Hepatic stellate cell (primary cell): ENCODE measurements at regions not wholly inside any gene's neighbourhood (a gene's known extent, or its start where the extent isn't known, plus 50 kb on each side); places are given as distances from the start of the nearest gene placed in this dataset.

Experiments used
- DNase-seq: peaks from one replicate; pipeline ENCODE4 v3.0.0; 2011; ENCODE audit warnings: low spot score

- DNase-seq: no peak
Measured at GRCh38 chr17:68740555-68741447, 139.6 kb upstream of the FAM20A start.

DNA sequence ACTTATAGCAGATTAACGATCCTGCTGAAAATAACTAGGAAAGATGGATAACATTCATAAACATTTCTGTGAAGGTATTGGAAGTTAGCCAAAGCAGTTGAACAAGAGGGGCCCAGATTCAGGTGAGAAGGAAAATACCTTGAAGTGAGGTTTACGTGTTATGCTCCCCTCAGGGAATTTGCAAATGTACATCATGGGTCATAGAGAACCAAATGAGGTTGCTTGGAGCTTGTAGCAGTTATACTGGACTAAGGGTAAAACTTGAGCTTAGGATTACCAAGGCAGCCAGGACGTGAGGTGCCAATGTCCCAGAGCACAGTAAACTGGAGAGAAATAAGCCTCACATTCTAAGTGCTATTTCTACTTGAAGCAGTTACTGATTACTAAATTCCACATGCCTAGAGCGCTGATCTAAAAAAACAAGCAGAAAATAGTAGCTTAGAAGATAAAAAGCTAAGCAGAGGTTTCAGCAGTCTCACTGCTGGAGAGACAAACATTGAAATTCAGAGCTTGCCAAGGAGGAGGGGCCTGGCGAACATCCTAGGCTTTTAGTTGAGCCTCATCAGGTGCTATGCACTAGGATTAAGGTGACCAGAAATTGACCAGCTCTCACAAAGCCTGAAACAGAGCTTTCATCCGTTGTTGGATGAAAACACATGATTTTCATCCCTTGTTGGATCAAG lies 136.7 kb upstream of the FAM20A start:
- no peak for DNase-seq

DNA sequence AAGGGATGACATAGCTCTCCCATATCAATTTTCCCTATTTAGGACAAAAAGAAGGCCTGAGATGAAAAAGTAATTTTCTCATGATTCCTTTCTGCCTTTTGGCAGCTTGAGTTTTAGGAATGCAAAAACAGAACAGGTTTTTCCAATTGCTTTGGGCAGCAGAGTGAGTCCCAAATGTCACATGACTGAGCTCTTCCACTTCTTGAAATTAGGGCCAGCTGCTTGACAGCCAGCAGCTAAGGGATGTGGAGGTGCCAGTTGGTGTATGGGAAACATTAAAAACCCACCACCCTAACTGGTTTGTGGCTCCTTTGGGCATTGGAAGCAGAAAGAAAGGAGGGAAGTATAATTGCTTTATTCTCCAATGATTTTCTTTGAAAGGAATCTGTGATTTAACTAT lies 133.8 kb upstream of the FAM20A start:
- DNase-seq: no peak

DNA sequence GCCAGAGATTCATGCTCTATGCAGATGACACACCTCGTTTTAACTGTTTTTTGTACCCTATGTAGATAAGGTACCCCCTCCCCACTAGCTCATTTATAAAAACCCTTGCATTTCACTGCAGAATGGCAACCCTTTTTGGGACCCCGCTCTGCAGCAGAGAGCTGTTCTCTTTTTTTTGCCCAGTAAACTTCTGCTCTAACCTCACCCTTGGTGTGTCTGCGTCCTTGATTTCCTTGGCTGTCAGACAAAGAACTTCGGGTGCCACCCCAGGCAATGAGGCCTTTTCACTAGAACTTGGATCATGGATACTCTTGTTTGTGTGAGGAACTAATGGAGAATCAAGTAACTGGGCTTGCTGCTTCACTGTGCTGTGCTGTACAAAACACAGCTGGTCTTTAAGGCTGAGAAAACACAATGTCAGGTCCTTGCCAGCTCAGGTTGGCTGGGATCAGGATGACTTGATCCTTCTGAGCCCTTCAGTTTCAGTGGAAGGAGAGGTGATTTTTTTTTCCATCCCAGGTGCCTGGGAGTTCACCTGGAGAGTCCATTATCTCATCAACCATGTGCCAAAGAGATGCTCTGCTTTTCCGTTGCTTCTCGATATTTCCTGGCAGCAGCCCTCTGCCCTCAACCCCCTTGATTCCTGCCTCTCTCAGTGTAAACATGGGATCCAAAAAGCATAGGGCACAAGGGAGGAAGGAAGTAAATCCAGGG lies 133.2 kb upstream of the FAM20A start:
- DNase-seq: no peak

- DNase-seq: no peak
Measured at GRCh38 chr17:68733241-68734176, 132.3 kb upstream of the FAM20A start.

- DNase-seq: no peak
Measured at GRCh38 chr17:68732301-68732749, 131.2 kb upstream of the FAM20A start.

GRCh38 chr17:68731465-68731864 lies 130.3 kb upstream of the FAM20A start:
- DNase-seq: no peak

- DNase-seq: no peak
Measured at GRCh38 chr17:68719431-68719830, 118.3 kb upstream of the FAM20A start.

- DNase-seq: no peak
Measured at GRCh38 chr17:68718926-68719325, 117.8 kb upstream of the FAM20A start.

GRCh38 chr17:68718465-68718864 lies 117.3 kb upstream of the FAM20A start:
- DNase-seq: no peak

GRCh38 chr17:68714676-68715075 lies 113.5 kb upstream of the FAM20A start:
- DNase-seq: no peak

DNA sequence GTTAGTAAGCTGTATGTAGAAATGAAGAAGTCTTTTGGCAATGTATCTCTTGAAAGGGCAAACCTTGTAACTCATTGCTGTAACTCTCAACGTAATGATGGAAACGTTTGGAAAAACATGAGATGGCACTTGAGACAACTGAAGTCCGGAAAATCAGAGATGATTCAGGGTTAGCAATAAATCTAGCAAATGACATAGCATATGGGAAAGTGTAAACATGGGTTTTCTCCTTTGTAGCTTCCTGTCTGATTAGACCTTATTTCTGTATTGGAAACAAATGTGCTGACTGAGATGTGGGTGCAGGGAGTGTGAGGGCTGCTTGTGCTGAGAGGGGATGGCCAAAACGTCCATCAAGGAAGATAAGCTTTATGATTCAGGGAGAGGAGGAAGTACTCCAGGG lies 110.7 kb upstream of the FAM20A start:
- no peak for DNase-seq

GRCh38 chr17:68710976-68711375 lies 109.8 kb upstream of the FAM20A start:
- DNase-seq: no peak

DNA sequence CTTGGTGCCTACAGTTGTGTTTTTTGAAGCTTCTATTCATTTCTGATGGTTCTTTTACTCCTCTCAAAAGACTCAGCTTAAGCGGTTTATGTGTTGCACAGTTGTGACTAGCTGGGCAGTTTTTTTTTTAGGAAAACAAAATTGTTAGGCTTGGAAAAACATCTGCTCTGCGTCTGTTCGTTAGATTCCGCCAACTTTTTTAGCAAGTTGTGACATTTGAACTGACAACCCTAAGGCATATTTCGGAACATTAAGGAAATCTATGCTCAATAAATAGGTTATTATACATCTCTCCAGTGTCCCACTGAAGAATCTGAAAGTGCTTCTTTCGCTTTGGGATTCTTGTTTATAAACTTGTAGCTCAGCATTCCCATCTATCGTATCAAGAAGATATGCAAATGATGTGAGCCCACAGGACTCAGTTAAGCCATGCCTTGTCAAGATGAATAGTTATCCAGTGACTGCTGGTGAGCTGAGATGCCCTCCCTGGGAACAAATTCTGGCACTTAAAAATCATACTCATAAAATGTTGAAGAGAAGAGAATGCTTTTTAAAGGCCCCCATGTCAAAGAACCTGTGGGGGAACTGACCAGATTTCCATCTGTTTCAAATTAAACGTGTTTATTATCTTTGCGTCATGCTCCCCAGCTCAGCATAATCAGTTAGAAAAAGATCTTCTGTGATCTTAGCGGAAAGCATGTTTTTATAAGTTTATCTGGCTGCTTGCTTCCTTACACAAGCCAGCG lies 109.0 kb upstream of the FAM20A start:
- peak; percentile 25 for DNase-seq

DNA sequence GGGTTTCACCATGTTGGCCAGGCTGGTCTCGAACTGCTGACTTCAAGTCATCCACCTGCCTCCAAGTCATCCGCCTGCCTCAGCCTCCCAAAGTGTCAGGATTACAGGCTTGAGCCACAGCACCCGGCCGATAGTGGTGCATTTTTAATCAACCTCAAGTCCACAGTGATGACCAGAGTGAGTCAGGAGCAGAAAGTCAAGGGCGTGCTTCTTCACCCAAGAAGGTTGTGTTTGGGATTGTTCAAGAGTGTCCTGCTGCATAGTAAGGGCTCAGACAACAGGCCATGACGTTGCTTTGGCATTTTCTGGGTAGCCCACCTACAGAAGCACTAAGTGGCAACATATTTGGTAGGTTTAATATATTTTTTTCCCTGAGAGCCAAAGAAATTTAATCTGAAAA lies 108.3 kb upstream of the FAM20A start:
- no peak for DNase-seq

DNA sequence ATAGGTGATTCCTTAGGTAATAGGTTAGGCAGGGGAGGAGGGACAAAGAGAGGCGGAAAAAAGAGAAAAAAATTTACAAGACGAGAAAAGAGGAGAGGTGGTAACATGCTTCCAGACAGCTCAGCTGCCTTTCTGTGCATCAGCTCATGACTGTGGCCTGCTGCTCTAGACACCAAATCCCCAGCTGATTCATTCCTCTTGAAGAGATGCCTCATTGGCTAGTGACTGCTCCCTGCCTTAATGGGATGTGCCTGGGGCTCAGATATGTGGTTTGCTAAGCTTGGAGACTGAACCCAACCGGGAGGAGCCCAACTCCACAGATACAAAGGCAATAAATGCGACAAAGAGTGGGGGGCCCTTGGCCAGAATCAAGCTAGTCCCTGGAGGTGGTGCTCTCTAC lies 105.9 kb upstream of the FAM20A start:
- peak; percentile 16 for DNase-seq

DNA sequence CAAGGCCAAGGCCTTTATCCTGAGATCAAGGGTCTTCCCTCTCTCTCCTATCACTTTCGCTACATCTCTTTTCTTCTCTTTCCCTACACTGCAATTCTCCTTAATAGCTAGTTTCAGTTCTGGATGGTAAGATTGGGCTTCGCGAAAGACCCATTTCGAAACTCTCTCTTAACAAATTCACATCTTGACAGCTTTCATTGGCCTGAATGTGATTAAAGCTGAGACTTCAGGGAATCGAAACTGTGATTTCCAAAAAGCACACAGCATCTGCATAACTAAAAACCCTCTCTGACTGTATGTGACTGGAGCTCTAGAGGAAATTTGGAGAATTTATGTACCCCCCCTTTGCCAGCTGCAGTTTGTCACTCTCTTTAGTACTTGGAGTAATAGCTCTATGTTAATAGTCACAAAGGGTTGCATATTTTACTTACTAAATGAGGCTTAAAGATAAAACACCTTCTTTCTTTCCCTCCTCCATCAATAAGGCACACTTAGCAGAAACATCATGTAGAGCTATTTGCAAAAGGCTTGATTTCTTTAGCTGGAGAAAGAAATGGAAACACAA lies 105.3 kb upstream of the FAM20A start:
- no peak for DNase-seq

DNA sequence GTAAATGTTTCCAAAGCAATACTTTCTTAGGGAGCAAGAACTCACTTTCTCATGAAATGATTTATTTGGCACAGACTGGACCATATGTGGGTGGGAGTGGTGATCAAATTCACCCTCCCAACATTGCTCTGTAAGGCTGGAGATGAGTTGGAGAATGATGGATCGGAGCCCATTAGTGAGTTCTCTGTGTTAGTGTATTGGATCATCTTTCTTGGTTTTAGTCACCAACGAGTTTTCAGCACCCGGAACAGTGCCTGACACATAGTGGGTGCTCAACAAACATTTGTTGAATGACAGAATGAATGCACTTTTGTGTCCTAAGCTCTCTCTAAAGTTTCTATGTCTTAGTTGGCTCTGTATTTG lies 104.5 kb upstream of the FAM20A start:
- no peak for DNase-seq

DNA sequence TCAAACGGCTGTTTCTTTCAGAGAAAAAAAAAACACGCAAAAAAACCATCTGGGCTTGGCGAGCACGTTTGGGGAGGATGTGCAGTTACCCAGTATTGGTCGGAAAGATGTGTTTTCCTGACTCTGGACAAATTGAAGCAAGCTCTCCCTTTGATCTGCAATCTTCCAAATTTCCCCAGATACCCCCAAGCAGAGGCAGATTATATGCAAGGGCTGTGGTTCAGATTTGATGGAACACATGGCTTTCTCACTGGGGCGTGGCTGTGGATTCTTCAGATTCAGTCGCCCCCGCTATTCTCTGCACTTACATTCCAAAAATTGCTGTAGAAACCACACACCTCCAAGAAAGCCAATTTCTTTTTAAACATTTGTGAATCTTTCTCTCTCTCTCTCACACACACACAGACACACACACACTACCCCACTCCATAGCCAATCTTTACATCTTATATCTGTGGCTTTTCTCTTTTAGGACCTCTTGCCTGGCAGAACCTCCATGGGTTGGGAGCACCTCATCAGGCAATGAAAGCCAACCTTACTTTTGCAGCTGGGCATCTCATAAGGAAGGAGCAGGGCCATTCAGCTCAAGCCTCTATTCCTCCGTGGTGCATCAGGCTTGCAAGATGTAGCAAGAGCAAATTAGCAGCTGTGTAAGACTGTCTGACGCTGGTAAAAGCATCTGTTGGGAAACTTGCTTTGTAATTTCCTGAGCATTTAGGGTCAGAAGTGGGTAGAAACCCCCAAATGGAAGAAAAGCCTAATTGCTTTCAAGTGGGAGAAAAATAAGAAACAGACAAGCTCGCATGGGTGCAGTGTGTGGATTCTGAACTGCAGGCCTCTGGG lies 103.9 kb upstream of the FAM20A start:
- DNase-seq: peak; percentile 14

DNA sequence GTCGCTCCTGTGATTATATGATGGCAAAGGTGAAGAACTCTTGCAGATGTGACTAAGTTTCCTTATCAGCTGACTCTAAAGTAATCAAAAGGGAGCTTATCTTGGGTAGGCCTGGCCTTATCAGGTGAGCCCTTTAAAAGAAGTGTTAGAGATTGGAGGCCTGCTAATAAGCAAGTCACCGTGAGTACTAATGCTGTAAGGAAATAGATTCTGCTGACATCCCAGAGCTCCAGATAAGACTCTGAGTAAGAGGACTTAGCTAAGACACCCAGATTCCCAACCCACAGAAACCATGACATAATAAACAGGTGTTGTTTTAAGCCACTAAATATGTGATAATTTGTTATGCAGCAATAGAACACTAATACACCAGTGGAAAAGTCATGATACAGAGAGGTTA lies 99.9 kb upstream of the FAM20A start:
- DNase-seq: no peak
